ENCODE measurements at regions not wholly inside any gene's neighbourhood (a gene's known extent, or its start where the extent isn't known, plus 50 kb on each side); places are given as distances from the start of the nearest gene placed in this dataset.
"Not testable (repeated sequence)": the region's sequence is repeated elsewhere in the genome, so short reads cannot be mapped to it uniquely, and the experiment has no call there.

DNA sequence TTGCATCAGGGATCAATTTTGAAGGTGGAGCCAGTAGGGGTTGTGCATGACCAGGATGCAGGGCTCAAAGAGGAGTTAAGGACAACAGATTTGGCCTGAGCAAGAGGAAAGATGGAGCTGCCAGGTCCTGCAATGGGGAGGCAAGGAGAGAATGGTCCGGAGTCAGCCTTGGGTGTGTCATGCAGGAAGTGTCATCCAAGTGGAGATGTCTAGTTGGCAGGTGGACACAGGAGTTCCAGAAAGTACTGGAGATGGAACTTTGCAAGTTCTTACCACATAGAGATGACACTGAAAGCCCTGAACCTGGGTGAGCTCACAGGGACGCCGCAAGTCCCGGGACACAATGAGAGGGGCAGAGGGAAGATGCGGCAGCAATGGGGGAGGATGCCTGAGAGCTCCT lies 525.0 kb downstream of the TP53TG3F start:
- TF ChIP-seq, protein P1, sequence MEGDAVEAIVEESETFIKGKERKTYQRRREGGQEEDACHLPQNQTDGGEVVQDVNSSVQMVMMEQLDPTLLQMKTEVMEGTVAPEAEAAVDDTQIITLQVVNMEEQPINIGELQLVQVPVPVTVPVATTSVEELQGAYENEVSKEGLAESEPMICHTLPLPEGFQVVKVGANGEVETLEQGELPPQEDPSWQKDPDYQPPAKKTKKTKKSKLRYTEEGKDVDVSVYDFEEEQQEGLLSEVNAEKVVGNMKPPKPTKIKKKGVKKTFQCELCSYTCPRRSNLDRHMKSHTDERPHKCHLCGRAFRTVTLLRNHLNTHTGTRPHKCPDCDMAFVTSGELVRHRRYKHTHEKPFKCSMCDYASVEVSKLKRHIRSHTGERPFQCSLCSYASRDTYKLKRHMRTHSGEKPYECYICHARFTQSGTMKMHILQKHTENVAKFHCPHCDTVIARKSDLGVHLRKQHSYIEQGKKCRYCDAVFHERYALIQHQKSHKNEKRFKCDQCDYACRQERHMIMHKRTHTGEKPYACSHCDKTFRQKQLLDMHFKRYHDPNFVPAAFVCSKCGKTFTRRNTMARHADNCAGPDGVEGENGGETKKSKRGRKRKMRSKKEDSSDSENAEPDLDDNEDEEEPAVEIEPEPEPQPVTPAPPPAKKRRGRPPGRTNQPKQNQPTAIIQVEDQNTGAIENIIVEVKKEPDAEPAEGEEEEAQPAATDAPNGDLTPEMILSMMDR (IDR thresholded peaks at IDR 0.05), result not testable (repeated sequence)
- not testable (repeated sequence) for TF ChIP-seq POLR2AphosphoS5, EP300, POLR2A (IDR thresholded peaks at IDR 0.05)
